Hepatocyte (in vitro differentiated cells): ENCODE measurements at regions not wholly inside any gene's neighbourhood (a gene's known extent, or its start where the extent isn't known, plus 50 kb on each side); places are given as distances from the start of the nearest gene placed in this dataset.

Experiments
- CTCF ChIP-seq: fragments of 200-600 bp; sonication (generic); IDR thresholded peaks from 2 replicates; pipeline ENCODE4 v1.5.1; 2016; ENCODE audit warnings: antibody characterized with exemption, mild to moderate bottlenecking; ENCODE audit not compliant: poor library complexity
- EZH2 ChIP-seq: fragments of 200-600 bp; sonication (generic); IDR thresholded peaks from 2 replicates; pipeline ENCODE4 v1.6.1; 2016; ENCODE audit warnings: antibody characterized with exemption, mild to moderate bottlenecking, borderline replicate concordance
- EZH2phosphoT487 ChIP-seq: fragments of 200-600 bp; sonication (generic); IDR thresholded peaks from one replicate; pipeline ENCODE4 v1.6.1; 2018; ENCODE audit warnings: antibody characterized with exemption, mild to moderate bottlenecking, low read depth, moderate library complexity; ENCODE audit not compliant: unreplicated experiment, severe bottlenecking

DNA sequence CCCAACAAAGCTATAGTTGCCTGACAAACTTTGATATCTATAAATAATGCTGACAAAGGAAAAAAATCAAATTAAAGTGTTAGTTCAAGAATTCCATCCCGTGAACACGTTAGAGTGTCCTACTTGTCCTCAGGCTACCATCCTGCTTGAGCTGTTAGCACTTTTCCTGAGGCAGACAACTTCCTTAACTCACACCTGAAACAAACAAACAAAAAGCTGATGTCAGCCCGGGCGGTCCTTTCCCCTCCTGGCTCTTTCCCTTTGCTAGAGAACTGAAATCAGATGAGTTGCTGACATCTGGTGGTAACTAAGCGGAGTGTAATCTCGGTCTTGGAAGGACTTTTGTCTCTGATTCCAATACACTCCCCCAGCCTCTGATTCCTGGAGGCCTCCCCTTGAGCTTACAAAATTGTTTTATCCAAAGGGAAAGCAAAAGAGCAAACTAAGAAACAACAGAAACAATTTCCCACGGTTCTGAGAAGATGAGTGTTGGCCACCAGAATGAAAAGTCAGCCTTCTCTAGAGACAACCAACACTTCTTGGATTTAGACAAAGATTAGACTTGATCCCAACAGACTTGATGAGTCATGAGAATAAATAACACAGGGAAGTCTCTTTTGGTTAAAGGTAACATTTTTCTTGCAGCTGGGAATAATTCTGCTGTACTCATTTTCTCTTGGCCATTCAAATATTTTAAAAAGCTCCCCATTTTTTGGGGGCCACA lies 135.4 kb downstream of the PROX1 start:
- peak; percentile 87 for TF ChIP-seq CTCF
- no peak for TF ChIP-seq EZH2
- TF ChIP-seq EZH2phosphoT487: no peak
